ENCODE measurements at regions not wholly inside any gene's neighbourhood (a gene's known extent, or its start where the extent isn't known, plus 50 kb on each side); places are given as distances from the start of the nearest gene placed in this dataset.

- TF ChIP-seq POLR2A (IDR thresholded peaks at IDR 0.05), result no peak
- TF ChIP-seq CTCF (IDR thresholded peaks at IDR 0.05 in 8 of 11, conservative IDR thresholded peaks at IDR 0.05 in 3 of 11), result no peak
- TF ChIP-seq POLR2AphosphoS5 (IDR thresholded peaks at IDR 0.05), result no peak
These were observed 107.7 kb downstream of the FAM53A start for GRCh38 chr4:1576304-1576960.
